ENCODE measurements at regions not wholly inside any gene's neighbourhood (a gene's known extent, or its start where the extent isn't known, plus 50 kb on each side); places are given as distances from the start of the nearest gene placed in this dataset.

DNA sequence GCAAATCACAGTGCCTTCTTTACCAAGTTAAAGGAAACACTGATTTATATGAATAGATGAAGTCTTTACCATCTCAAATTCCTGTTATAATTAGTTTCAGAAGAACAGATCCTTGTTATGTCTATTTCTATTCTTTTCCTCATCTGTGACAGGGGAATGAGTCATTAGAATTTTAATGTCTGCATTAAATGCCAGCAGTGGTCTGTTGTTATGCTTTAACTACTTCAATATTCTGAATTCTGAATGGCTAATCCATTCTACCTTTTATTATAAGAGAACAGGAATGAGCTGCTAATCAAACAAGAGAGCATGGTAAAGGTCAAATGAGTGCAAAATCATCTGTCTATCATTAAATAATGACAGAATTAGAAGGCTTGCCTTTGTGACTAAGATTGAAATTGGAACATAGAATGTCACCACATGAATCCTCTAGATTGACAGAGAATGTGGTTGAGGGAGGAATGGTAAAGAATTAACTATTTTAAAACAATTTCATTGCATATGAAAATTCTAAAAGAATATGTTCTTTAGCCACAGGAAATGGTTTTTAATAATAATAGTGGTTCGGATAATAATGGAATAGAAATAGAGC, 935.5 kb downstream of the ADGRL3 start:
- intact Hi-C loops (cut with micrococcal nuclease; ENCODE audit: unreplicated experiment) (no loop called here), in situ Hi-C loops (cut with MboI) (no loop called here)
- H4K20me1 ChIP-seq (ENCODE audit: control insufficient read depth, insufficient read depth): no peaks in the 10 kb centered on the region
- 0% methylated on average over 1 of the region's 1 CpG for WGBS (ENCODE audit: insufficient coverage, insufficient replicate concordance, low lambda C conversion rate, missing lambda C conversion rate)
- ATAC-seq: no peak
- no peaks in the 10 kb centered on the region for H3K4me1 ChIP-seq (ENCODE audit: control insufficient read depth, insufficient read depth, low read length)
- no peak overlapping the region for H3K4me2 ChIP-seq (ENCODE audit: control insufficient read depth, insufficient read depth)
- H3K27me3 ChIP-seq (replicated peaks in 1 of 2; ENCODE audit: control insufficient read depth in 2 of 2, insufficient read depth in 2 of 2, low read length in 1 of 2): no peaks in the 10 kb centered on the region
- FAIRE-seq: no peak
- TF ChIP-seq, protein P1, sequence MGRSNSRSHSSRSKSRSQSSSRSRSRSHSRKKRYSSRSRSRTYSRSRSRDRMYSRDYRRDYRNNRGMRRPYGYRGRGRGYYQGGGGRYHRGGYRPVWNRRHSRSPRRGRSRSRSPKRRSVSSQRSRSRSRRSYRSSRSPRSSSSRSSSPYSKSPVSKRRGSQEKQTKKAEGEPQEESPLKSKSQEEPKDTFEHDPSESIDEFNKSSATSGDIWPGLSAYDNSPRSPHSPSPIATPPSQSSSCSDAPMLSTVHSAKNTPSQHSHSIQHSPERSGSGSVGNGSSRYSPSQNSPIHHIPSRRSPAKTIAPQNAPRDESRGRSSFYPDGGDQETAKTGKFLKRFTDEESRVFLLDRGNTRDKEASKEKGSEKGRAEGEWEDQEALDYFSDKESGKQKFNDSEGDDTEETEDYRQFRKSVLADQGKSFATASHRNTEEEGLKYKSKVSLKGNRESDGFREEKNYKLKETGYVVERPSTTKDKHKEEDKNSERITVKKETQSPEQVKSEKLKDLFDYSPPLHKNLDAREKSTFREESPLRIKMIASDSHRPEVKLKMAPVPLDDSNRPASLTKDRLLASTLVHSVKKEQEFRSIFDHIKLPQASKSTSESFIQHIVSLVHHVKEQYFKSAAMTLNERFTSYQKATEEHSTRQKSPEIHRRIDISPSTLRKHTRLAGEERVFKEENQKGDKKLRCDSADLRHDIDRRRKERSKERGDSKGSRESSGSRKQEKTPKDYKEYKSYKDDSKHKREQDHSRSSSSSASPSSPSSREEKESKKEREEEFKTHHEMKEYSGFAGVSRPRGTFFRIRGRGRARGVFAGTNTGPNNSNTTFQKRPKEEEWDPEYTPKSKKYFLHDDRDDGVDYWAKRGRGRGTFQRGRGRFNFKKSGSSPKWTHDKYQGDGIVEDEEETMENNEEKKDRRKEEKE (IDR thresholded peaks at IDR 0.05): no peak
- TF ChIP-seq RB1 (IDR thresholded peaks at IDR 0.05; ENCODE audit: borderline replicate concordance): no peak
- no peak for TF ChIP-seq MEF2B (IDR thresholded peaks at IDR 0.05; ENCODE audit: partially characterized antibody, poor library complexity, severe bottlenecking)
- no peak for TF ChIP-seq EZH2 (IDR thresholded peaks at IDR 0.05; ENCODE audit: borderline replicate concordance, control insufficient read depth, low read depth, low read length)
- TF ChIP-seq SUPT20H (IDR thresholded peaks at IDR 0.05; ENCODE audit: borderline replicate concordance, control insufficient read depth, low read depth, low read length): no peak
- TF ChIP-seq PAX8 (IDR thresholded peaks at IDR 0.05): no peak
- no peak for DNase-seq (ENCODE audit: low read depth, low spot score)
- CTCF ChIA-PET: no interaction called here
- no peaks in the 10 kb centered on the region for H3K79me2 ChIP-seq (ENCODE audit: control insufficient read depth, insufficient read depth, low read length)
- POLR2A ChIA-PET: no interaction called here
- BruUV-seq (replicated peaks): no TSS peak
- no peak overlapping the region for H3K4me3 ChIP-seq
- H3K36me3 ChIP-seq (ENCODE audit: control insufficient read depth in 2 of 2, insufficient read depth in 2 of 2, low read length in 1 of 2): no peaks in the 10 kb centered on the region
- RAD21 ChIA-PET (ENCODE audit: unreplicated experiment): no interaction called here
- no peak overlapping the region for H3K9ac ChIP-seq (ENCODE audit: control insufficient read depth, insufficient read depth, low read length)
- no peaks in the 10 kb centered on the region for H3K9me3 ChIP-seq (replicated peaks; ENCODE audit: control insufficient read depth, insufficient read depth, low read length)
- no peak overlapping the region for H2AFZ ChIP-seq (ENCODE audit: control insufficient read depth, low read depth, low read length)
- SMC1A ChIA-PET (ENCODE audit: uncharacterized antibody, unreplicated experiment): no interaction called here
- no peak overlapping the region for H3K27ac ChIP-seq (ENCODE audit: control insufficient read depth, insufficient read depth)

Data from GM12878 (cell line).